ENCODE measurements at regions not wholly inside any gene's neighbourhood (a gene's known extent, or its start where the extent isn't known, plus 50 kb on each side); places are given as distances from the start of the nearest gene placed in this dataset.

- Histone ChIP-seq H3K9me3 (ENCODE audit: control insufficient read depth in 2 of 2, insufficient read depth in 1 of 2, low read depth in 1 of 2, low read length in 1 of 2) (no peaks in the 10 kb centered on the region), H3K4me1 (ENCODE audit: control insufficient read depth in 2 of 2, insufficient read depth in 2 of 2, low read length in 1 of 2) (no peaks in the 10 kb centered on the region), H3K4me3 (ENCODE audit: low read depth in 1 of 2, low read length in 2 of 2) (no peak overlapping the region), H3K36me3 (ENCODE audit: control insufficient read depth in 2 of 2, insufficient read depth in 2 of 2, low read length in 1 of 2) (no peaks in the 10 kb centered on the region), H3K27ac (ENCODE audit: low read depth in 2 of 2, low read length in 1 of 2) (no peak overlapping the region), H3K27me3 (ENCODE audit: control insufficient read depth in 1 of 2, insufficient read depth in 2 of 2, low read length in 2 of 2) (no peaks in the 10 kb centered on the region)
These were observed 161.8 kb upstream of the CBLB start for GRCh38 chr3:106030627-106030963.

- H3K27me3 ChIP-seq (ENCODE audit: control insufficient read depth in 1 of 2, insufficient read depth in 2 of 2, low read length in 2 of 2) = no peaks in the 10 kb centered on the region
These were observed 163.7 kb upstream of the CBLB start for GRCh38 chr3:106032479-106032878.

GRCh38 chr3:106033654-106034053, 164.8 kb upstream of the CBLB start:
- whole genome bisulfite sequencing, 2 donors = 92 to 94% methylated on average over 2 of the region's 2 CpGs
- Histone ChIP-seq H3K27ac (ENCODE audit: low read depth in 2 of 2, low read length in 1 of 2) (no peak overlapping the region), H3K36me3 (ENCODE audit: control insufficient read depth in 2 of 2, insufficient read depth in 2 of 2, low read length in 1 of 2) (no peaks in the 10 kb centered on the region), H3K27me3 (ENCODE audit: control insufficient read depth in 1 of 2, insufficient read depth in 2 of 2, low read length in 2 of 2) (no peaks in the 10 kb centered on the region), H3K4me3 (ENCODE audit: low read depth in 1 of 2, low read length in 2 of 2) (no peak overlapping the region), H3K9me3 (ENCODE audit: control insufficient read depth in 2 of 2, insufficient read depth in 1 of 2, low read depth in 1 of 2, low read length in 1 of 2) (no peaks in the 10 kb centered on the region), H3K4me1 (ENCODE audit: control insufficient read depth in 2 of 2, insufficient read depth in 2 of 2, low read length in 1 of 2) (no peaks in the 10 kb centered on the region)

More at GRCh38 chr3:106032479-106032878, 163.7 kb upstream of the CBLB start:
- H3K27ac ChIP-seq (ENCODE audit: low read depth in 2 of 2, low read length in 1 of 2) = no peak overlapping the region
- no peaks in the 10 kb centered on the region for H3K4me1 ChIP-seq (ENCODE audit: control insufficient read depth in 2 of 2, insufficient read depth in 2 of 2, low read length in 1 of 2)
- WGBS, 2 donors = 96 to 97% methylated on average over 2 of the region's 2 CpGs
- no peaks in the 10 kb centered on the region for H3K36me3 ChIP-seq (ENCODE audit: control insufficient read depth in 2 of 2, insufficient read depth in 2 of 2, low read length in 1 of 2)
- H3K9me3 ChIP-seq (ENCODE audit: control insufficient read depth in 2 of 2, insufficient read depth in 1 of 2, low read depth in 1 of 2, low read length in 1 of 2) = no peaks in the 10 kb centered on the region
- no peak overlapping the region for H3K4me3 ChIP-seq (ENCODE audit: low read depth in 1 of 2, low read length in 2 of 2)

GRCh38 chr3:106034313-106034712, 165.5 kb upstream of the CBLB start:
- no peaks in the 10 kb centered on the region for H3K27me3 ChIP-seq (ENCODE audit: control insufficient read depth in 1 of 2, insufficient read depth in 2 of 2, low read length in 2 of 2)
- H3K4me1 ChIP-seq (ENCODE audit: control insufficient read depth in 2 of 2, insufficient read depth in 2 of 2, low read length in 1 of 2) = no peaks in the 10 kb centered on the region
- no peaks in the 10 kb centered on the region for H3K9me3 ChIP-seq (ENCODE audit: control insufficient read depth in 2 of 2, insufficient read depth in 1 of 2, low read depth in 1 of 2, low read length in 1 of 2)
- no peak overlapping the region for H3K27ac ChIP-seq (ENCODE audit: low read depth in 2 of 2, low read length in 1 of 2)
- H3K36me3 ChIP-seq (ENCODE audit: control insufficient read depth in 2 of 2, insufficient read depth in 2 of 2, low read length in 1 of 2) = no peaks in the 10 kb centered on the region
- WGBS, 2 donors = 45 to 50% methylated on average over 2 of the region's 2 CpGs
- no peak overlapping the region for H3K4me3 ChIP-seq (ENCODE audit: low read depth in 1 of 2, low read length in 2 of 2)

GRCh38 chr3:106035619-106036018, 166.8 kb upstream of the CBLB start:
- Histone ChIP-seq H3K27ac (ENCODE audit: low read depth in 2 of 2, low read length in 1 of 2) (no peak overlapping the region), H3K36me3 (ENCODE audit: control insufficient read depth in 2 of 2, insufficient read depth in 2 of 2, low read length in 1 of 2) (no peaks in the 10 kb centered on the region), H3K4me1 (ENCODE audit: control insufficient read depth in 2 of 2, insufficient read depth in 2 of 2, low read length in 1 of 2) (no peaks in the 10 kb centered on the region), H3K27me3 (ENCODE audit: control insufficient read depth in 1 of 2, insufficient read depth in 2 of 2, low read length in 2 of 2) (no peaks in the 10 kb centered on the region), H3K4me3 (ENCODE audit: low read depth in 1 of 2, low read length in 2 of 2) (no peak overlapping the region), H3K9me3 (ENCODE audit: control insufficient read depth in 2 of 2, insufficient read depth in 1 of 2, low read depth in 1 of 2, low read length in 1 of 2) (no peaks in the 10 kb centered on the region)
- WGBS, 2 donors = 80% methylated on average over 4 of the region's 4 CpGs

- no peaks in the 10 kb centered on the region for H3K36me3 ChIP-seq (ENCODE audit: control insufficient read depth in 2 of 2, insufficient read depth in 2 of 2, low read length in 1 of 2)
- no peak overlapping the region for H3K27ac ChIP-seq (ENCODE audit: low read depth in 2 of 2, low read length in 1 of 2)
- no peaks in the 10 kb centered on the region for H3K4me1 ChIP-seq (ENCODE audit: control insufficient read depth in 2 of 2, insufficient read depth in 2 of 2, low read length in 1 of 2)
- H3K4me3 ChIP-seq (ENCODE audit: low read depth in 1 of 2, low read length in 2 of 2) = no peak overlapping the region
- H3K27me3 ChIP-seq (ENCODE audit: control insufficient read depth in 1 of 2, insufficient read depth in 2 of 2, low read length in 2 of 2) = no peaks in the 10 kb centered on the region
- 75 to 80% methylated on average over 1 of the region's 1 CpG for WGBS, 2 donors
- no peaks in the 10 kb centered on the region for H3K9me3 ChIP-seq (ENCODE audit: control insufficient read depth in 2 of 2, insufficient read depth in 1 of 2, low read depth in 1 of 2, low read length in 1 of 2)
These were observed 167.9 kb upstream of the CBLB start for GRCh38 chr3:106036696-106037095.

GRCh38 chr3:106047221-106047620, 178.4 kb upstream of the CBLB start:
- WGBS, 2 donors = 90 to 95% methylated on average over 2 of the region's 2 CpGs
- Histone ChIP-seq H3K4me1 (ENCODE audit: control insufficient read depth in 2 of 2, insufficient read depth in 2 of 2, low read length in 1 of 2) (no peaks in the 10 kb centered on the region), H3K27ac (ENCODE audit: low read depth in 2 of 2, low read length in 1 of 2) (no peak overlapping the region)

GRCh38 chr3:106048946-106049481, 180.2 kb upstream of the CBLB start:
- WGBS, 2 donors = 90 to 94% methylated on average over 2 of the region's 2 CpGs
- Histone ChIP-seq H3K27me3 (ENCODE audit: control insufficient read depth in 1 of 2, insufficient read depth in 2 of 2, low read length in 2 of 2) (no peaks in the 10 kb centered on the region), H3K36me3 (ENCODE audit: control insufficient read depth in 2 of 2, insufficient read depth in 2 of 2, low read length in 1 of 2) (no peaks in the 10 kb centered on the region), H3K27ac (ENCODE audit: low read depth in 2 of 2, low read length in 1 of 2) (no peak overlapping the region), H3K4me1 (ENCODE audit: control insufficient read depth in 2 of 2, insufficient read depth in 2 of 2, low read length in 1 of 2) (no peaks in the 10 kb centered on the region), H3K4me3 (ENCODE audit: low read depth in 1 of 2, low read length in 2 of 2) (no peak overlapping the region), H3K9me3 (ENCODE audit: control insufficient read depth in 2 of 2, insufficient read depth in 1 of 2, low read depth in 1 of 2, low read length in 1 of 2) (no peaks in the 10 kb centered on the region)

More at GRCh38 chr3:106047221-106047620, 178.4 kb upstream of the CBLB start:
- no peaks in the 10 kb centered on the region for H3K27me3 ChIP-seq (ENCODE audit: control insufficient read depth in 1 of 2, insufficient read depth in 2 of 2, low read length in 2 of 2)
- no peaks in the 10 kb centered on the region for H3K36me3 ChIP-seq (ENCODE audit: control insufficient read depth in 2 of 2, insufficient read depth in 2 of 2, low read length in 1 of 2)
- no peaks in the 10 kb centered on the region for H3K9me3 ChIP-seq (ENCODE audit: control insufficient read depth in 2 of 2, insufficient read depth in 1 of 2, low read depth in 1 of 2, low read length in 1 of 2)
- H3K4me3 ChIP-seq (ENCODE audit: low read depth in 1 of 2, low read length in 2 of 2) = no peak overlapping the region

- Histone ChIP-seq H3K4me1 (ENCODE audit: control insufficient read depth in 2 of 2, insufficient read depth in 2 of 2, low read length in 1 of 2) (no peaks in the 10 kb centered on the region), H3K27me3 (ENCODE audit: control insufficient read depth in 1 of 2, insufficient read depth in 2 of 2, low read length in 2 of 2) (no peaks in the 10 kb centered on the region), H3K36me3 (ENCODE audit: control insufficient read depth in 2 of 2, insufficient read depth in 2 of 2, low read length in 1 of 2) (no peaks in the 10 kb centered on the region), H3K9me3 (ENCODE audit: control insufficient read depth in 2 of 2, insufficient read depth in 1 of 2, low read depth in 1 of 2, low read length in 1 of 2) (no peaks in the 10 kb centered on the region), H3K4me3 (ENCODE audit: low read depth in 1 of 2, low read length in 2 of 2) (no peak overlapping the region), H3K27ac (ENCODE audit: low read depth in 2 of 2, low read length in 1 of 2) (no peak overlapping the region)
These were observed 181.0 kb upstream of the CBLB start for GRCh38 chr3:106049821-106050220.

GRCh38 chr3:106056931-106057330, 188.1 kb upstream of the CBLB start:
- WGBS, 2 donors = 86 to 88% methylated on average over 3 of the region's 3 CpGs
- Histone ChIP-seq H3K9me3 (ENCODE audit: control insufficient read depth in 2 of 2, insufficient read depth in 1 of 2, low read depth in 1 of 2, low read length in 1 of 2) (no peaks in the 10 kb centered on the region), H3K4me1 (ENCODE audit: control insufficient read depth in 2 of 2, insufficient read depth in 2 of 2, low read length in 1 of 2) (no peaks in the 10 kb centered on the region), H3K4me3 (ENCODE audit: low read depth in 1 of 2, low read length in 2 of 2) (no peak overlapping the region), H3K27me3 (ENCODE audit: control insufficient read depth in 1 of 2, insufficient read depth in 2 of 2, low read length in 2 of 2) (no peaks in the 10 kb centered on the region), H3K27ac (ENCODE audit: low read depth in 2 of 2, low read length in 1 of 2) (no peak overlapping the region), H3K36me3 (ENCODE audit: control insufficient read depth in 2 of 2, insufficient read depth in 2 of 2, low read length in 1 of 2) (no peaks in the 10 kb centered on the region)
